RWPE1 (cell line): ENCODE measurements at regions not wholly inside any gene's neighbourhood (a gene's known extent, or its start where the extent isn't known, plus 50 kb on each side); places are given as distances from the start of the nearest gene placed in this dataset.
"Not testable (repeated sequence)": the region's sequence is repeated elsewhere in the genome, so short reads cannot be mapped to it uniquely, and the experiment has no call there.

Source experiments
- CTCF ChIA-PET: fragments of 350-600 bp; sonication (Branson Sonifier 250); formaldehyde crosslinking; extraction: SDS; loops from one replicate; lab custom pipeline; 2021; lab: Yijun Ruan, JAX
- POLR2A ChIA-PET: fragments of 400-600 bp; formaldehyde crosslinking; extraction: SDS; loops from one replicate; lab custom pipeline; 2020; ENCODE audit warnings: antibody characterized with exemption; ENCODE audit not compliant: low non-redundant PET; lab: Yijun Ruan, JAX
- DNase-seq: peaks from one replicate; pipeline ENCODE4 v3.0.0; 2012; ENCODE audit warnings: low spot score
- H3K27ac ChIP-seq: fragments of 450-650 bp; 2 replicates; pipeline ENCODE4 v1.5.1; 2017
- TF ChIP-seq, protein P1 (sequence below): fragments of 450-650 bp; conservative IDR thresholded peaks from 2 replicates; pipeline ENCODE4 v1.5.1; 2017; ENCODE audit warnings: low read depth, mild to moderate bottlenecking

DNA sequence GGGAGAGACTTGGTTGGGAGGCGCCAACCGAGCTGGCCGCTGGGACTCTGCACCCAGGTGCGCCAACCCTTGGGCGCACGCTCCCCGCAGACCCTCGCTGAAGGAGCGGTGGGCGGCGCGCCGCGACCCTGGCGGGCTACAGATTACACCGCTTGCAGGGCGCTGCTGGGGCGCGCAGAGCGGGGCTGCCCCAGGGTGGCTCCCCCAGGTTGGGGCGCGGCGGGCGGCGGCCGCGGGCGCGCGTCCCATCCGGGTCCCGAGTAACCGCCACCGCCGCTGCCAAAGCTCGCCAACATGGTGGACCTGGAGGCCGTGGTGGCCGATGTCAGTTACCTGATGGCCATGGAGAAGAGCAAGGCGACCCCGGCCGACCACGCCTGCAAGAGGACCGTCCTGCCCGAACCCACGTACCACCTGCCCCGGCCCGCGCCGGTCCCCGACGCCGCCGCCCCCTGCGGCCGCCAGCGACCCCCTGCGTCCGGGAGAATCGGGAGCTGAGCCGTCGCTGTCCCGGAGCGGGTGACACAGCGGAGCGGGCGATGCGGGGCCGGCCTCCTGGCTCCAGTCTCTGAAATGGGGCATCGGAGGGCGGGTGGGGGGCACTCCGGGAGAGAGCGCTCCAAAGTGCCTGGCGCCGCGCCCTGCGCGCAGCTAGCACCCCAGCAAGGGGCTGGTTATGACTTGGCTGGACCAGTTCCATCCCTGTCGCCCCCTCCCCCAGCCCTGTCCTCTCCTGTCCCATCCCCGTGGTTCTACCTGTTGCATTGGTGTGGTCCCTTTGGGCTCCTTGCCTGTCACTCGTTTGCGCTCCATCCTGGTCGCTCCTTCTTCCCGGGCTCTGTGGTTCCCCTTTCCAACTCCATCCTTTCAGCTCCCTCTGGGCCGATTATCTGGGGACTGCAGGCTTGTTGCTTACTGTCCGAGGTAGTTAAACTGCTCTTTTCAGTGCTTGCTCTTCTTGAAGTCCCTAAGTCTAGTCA lies 143.3 kb upstream of the GRK3 start:
- ChIA-PET CTCF (no interaction called here), POLR2A (no interaction called here)
- DNase-seq: no peak
- TF ChIP-seq, protein P1, sequence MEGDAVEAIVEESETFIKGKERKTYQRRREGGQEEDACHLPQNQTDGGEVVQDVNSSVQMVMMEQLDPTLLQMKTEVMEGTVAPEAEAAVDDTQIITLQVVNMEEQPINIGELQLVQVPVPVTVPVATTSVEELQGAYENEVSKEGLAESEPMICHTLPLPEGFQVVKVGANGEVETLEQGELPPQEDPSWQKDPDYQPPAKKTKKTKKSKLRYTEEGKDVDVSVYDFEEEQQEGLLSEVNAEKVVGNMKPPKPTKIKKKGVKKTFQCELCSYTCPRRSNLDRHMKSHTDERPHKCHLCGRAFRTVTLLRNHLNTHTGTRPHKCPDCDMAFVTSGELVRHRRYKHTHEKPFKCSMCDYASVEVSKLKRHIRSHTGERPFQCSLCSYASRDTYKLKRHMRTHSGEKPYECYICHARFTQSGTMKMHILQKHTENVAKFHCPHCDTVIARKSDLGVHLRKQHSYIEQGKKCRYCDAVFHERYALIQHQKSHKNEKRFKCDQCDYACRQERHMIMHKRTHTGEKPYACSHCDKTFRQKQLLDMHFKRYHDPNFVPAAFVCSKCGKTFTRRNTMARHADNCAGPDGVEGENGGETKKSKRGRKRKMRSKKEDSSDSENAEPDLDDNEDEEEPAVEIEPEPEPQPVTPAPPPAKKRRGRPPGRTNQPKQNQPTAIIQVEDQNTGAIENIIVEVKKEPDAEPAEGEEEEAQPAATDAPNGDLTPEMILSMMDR: no peak
- no peak overlapping the region for H3K27ac ChIP-seq

DNA sequence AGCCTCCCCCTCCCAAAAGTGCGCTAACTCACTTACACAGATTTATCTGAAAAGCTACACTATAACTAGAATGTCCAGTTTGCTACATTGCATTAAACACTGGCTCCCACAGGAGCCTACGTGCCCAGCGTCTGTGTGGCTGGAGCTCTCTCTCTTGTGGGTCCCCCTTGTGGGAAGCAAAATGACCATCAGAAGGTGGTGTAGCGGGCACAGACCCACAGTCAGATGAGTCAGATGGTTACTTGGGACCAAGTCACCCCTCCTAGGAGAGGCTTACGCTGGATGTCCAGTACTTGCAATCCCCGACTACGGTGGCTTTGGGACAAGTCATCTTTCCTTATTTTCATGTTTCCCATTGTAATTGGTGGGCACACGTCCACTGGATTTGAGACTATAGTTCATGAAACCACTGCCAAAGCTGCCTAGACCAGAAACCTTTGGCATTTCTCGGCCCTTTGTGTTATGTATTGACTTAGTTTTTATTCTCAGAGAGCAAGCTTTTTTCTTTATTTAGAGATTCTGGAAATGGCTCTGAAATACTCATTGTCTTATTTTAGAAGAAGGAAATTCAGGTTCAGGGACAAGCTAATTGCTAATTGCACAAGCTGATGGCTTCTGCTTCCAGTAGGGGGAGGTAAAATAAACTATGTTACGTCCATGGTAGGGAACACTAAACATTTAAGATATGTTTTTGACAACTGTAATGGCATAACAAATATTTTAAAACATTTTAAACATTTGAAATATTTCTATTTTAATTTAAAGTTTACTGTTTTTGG lies 137.8 kb upstream of the GRK3 start:
- DNase-seq, H3K27ac ChIP-seq, POLR2A ChIA-PET, CTCF ChIA-PET: not testable (repeated sequence)

DNA sequence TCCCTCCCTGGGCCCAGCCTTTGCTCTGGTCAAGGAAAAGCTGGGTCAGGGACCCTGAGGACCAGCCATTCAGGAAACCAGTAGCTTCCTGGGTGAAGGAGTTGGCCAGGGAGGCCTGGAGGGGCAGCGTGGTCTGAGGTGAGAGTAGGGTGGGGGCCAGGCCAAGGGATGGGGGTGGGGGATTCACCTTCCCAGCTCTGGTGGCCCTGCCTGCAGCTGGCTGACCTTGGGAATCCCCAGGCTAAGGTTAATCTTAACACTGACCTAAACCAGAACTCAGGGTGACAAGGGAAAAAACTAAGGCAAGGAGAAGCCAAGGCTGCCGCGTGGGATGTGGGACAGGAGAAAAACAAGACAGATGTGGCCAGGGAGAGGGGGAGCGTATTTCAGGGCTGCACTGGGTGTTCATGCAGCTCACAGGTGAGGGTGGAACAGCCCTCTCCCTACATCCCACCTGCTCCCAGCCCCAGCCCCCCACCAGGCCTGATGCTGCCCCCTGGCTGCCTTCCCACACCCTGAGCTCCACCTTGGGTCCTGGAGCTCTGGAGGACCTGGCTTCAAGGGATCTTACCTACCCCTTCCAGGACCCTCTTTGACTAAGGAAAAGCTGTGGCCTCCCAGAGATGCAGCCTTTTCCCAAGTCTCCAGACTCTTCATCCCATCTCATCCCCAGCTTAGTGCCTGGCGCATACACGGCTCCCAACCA lies 132.7 kb upstream of the GRK3 start:
- POLR2A ChIA-PET, DNase-seq, H3K27ac ChIP-seq, CTCF ChIA-PET: not testable (repeated sequence)

DNA sequence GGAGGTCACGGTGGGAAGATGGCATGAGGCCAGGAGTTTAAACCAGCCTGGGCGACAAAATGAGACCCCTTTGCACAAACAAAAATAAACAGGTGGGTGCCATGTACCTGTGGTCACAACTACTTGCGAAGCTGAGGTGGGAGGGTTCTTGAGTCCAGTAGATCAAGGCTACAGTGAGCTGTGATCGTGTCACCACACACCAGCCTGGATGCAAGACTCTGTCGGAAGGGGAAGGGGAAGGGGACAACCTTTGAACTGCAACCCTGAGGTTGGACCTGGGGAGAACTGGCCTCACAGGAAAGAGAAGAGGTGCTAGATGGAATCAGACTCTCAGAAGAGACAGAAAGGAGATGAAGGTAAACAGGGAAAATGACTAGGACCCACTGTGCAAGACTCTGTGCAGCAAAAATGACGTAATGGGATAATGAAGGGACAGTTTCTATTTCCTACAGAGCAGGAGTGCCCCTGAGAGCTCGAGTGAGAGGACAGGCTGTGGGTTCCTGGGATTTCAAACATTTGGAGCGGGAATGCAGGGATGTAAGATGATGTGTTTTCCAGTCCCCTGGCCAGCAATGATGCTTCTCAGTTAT lies 131.0 kb upstream of the GRK3 start:
- DNase-seq, H3K27ac ChIP-seq, CTCF ChIA-PET, POLR2A ChIA-PET: not testable (repeated sequence)

DNA sequence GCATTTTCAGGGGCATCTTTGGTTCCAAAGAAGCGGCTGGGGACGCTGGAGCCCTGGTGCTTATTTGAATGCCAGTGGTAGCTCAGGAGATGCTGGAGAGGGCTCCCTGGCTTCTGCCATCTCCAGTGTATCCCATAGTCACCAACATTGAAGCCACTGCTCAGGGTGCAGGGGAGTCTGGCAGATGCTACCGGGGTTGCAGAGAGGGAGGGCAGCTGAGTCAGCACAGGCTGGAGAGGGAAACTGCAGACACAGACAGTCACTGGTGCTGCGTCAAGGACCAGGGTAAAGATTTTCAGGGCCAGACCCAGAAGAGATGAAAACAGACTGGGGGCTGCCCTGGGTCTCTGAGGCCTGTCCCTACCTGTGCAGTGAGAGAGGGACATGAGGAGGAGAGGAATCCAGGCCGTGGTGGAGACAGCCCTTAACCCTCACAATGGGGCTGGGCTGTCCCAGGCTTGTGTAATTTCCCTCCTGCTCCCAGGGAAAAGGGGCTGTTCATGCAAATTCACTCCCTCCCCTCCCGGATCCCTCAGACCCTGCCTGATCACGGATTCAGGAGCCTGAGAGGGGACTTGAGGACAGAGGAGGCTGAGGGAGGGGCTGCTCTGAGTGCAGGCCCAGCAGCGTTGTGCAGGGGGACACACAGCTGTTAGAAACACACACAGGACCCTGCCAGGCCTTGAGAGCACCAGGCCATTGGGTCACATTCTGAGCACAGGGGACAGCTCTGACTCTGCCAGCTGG lies 126.9 kb upstream of the GRK3 start:
- ChIA-PET POLR2A (no interaction called here), CTCF (no interaction called here)
- no peak overlapping the region for H3K27ac ChIP-seq
- DNase-seq: no peak
- TF ChIP-seq, protein P1: no peak

DNA sequence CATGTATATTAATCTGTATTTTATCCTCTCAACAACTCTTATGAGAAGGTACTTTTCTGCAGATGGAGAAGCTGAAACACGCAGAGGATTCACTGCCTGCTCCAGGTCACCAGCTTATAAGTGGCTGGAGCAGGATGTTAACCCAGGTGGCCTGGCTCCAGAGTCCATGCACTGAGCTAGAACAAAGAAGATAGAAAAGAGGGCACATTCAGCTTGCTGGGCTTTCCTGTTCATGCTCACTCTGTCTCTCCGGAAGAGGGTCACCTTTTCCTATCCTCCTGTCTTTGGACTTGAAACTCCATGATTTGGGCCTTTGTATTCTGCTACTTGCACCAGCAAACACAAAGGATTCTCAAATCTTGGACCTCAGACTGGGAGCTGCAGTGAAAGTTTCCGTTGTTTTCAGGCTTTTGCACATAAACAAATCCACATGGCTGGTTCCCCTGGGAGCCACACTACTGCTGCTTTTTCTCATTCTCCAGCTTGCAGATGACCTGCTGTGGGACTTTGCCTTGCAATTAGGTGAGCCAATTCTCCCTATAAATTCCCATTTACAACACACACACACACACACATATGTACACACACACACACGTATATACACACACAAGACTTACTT lies 117.3 kb upstream of the GRK3 start:
- CTCF ChIA-PET: interaction anchor here (0.5 to 0.6 kb wide), 2 partner anchors 207 to 578 kb away, joined by 3 read pairs; no protein-coding TSS in a partner anchor
- no peak overlapping the region for H3K27ac ChIP-seq
- POLR2A ChIA-PET: no interaction called here
- DNase-seq: no peak
- TF ChIP-seq, protein P1: no peak
